OCI-LY7 (cell line): ENCODE measurements at regions not wholly inside any gene's neighbourhood (a gene's known extent, or its start where the extent isn't known, plus 50 kb on each side); places are given as distances from the start of the nearest gene placed in this dataset.

Experiments used
- BruUV-seq: library from RNA; stranded (reverse); fragments of 400-500 nt; replicated peaks from 2 replicates; lab custom pipeline; 2021; lab: Mats Ljungman, UMichigan
- CTCF ChIA-PET: fragments of 300-600 bp; sonication (Branson Sonifier 250); formaldehyde crosslinking; loops from one replicate; lab custom pipeline; 2022; ENCODE audit warnings: antibody characterized with exemption; ENCODE audit not compliant: unreplicated experiment; lab: Charles Lee
- POLR2A ChIA-PET: fragments of 300-600 bp; sonication (Branson Sonifier 250); formaldehyde crosslinking; loops from one replicate; lab custom pipeline; 2022; ENCODE audit warnings: antibody characterized with exemption; lab: Charles Lee
- DNase-seq: peaks from one replicate; pipeline ENCODE4 v3.0.0-alpha.2; 2015; ENCODE audit warnings: low spot score
- H2AFZ ChIP-seq: fragments of 200-600 bp; sonication (generic), shearing (Covaris generic); 2 replicates; pipeline ENCODE4 v1.6.1; 2014; ENCODE audit warnings: mild to moderate bottlenecking, antibody characterized with exemption, low read length, moderate library complexity
- H3K27ac ChIP-seq: fragments of 200-600 bp; sonication (generic); 2 replicates; pipeline ENCODE4 v1.5.1; 2014; ENCODE audit warnings: mixed run types, low read depth, mild to moderate bottlenecking, moderate library complexity, low read length, inconsistent platforms; ENCODE audit not compliant: poor library complexity, severe bottlenecking
- H3K36me3 ChIP-seq: fragments of 200-600 bp; sonication (generic); 2 replicates; pipeline ENCODE4 v1.6.1; 2014; ENCODE audit warnings: mild to moderate bottlenecking, antibody characterized with exemption, low read length, moderate library complexity, mixed read lengths; ENCODE audit not compliant: insufficient read depth
- H3K4me1 ChIP-seq: fragments of 200-600 bp; sonication (generic); 2 replicates; pipeline ENCODE4 v1.5.1; 2014; ENCODE audit warnings: mild to moderate bottlenecking, low read length; ENCODE audit not compliant: insufficient read depth, poor library complexity, severe bottlenecking
- H3K4me2 ChIP-seq: fragments of 200-600 bp; sonication (generic); 2 replicates; pipeline ENCODE4 v1.6.1; 2014; ENCODE audit warnings: mild to moderate bottlenecking, low read length
- H3K4me3 ChIP-seq: fragments of 200-600 bp; sonication (generic); 2 replicates; pipeline ENCODE4 v1.5.1; 2014; ENCODE audit warnings: mild to moderate bottlenecking, low read depth, low read length; ENCODE audit not compliant: poor library complexity, severe bottlenecking
- H3K79me2 ChIP-seq: fragments of 200-600 bp; sonication (generic); 2 replicates; pipeline ENCODE4 v1.6.1; 2016; ENCODE audit warnings: low read depth, mild to moderate bottlenecking, low read length, moderate library complexity, mixed read lengths; ENCODE audit not compliant: insufficient read depth
- H3K9me2 ChIP-seq: fragments of 200-600 bp; sonication (generic); 2 replicates; pipeline ENCODE4 v1.6.1; 2016; ENCODE audit warnings: mild to moderate bottlenecking, low read length, mixed read lengths; ENCODE audit not compliant: insufficient read depth
- H3K9me3 ChIP-seq: fragments of 200-600 bp; sonication (generic); 2 replicates; pipeline ENCODE4 v1.6.1; 2014; ENCODE audit warnings: mild to moderate bottlenecking, mixed run types, low read length, mixed read lengths
- H4K20me1 ChIP-seq: fragments of 200-600 bp; sonication (generic); 2 replicates; pipeline ENCODE4 v1.6.1; 2014; ENCODE audit warnings: mild to moderate bottlenecking, antibody characterized with exemption, low read length, moderate library complexity, mixed read lengths; ENCODE audit not compliant: insufficient read depth
- CTCF ChIP-seq: fragments of 200-600 bp; sonication (generic); conservative IDR thresholded peaks from 2 replicates; pipeline ENCODE4 v1.5.1; 2014; ENCODE audit warnings: mild to moderate bottlenecking, antibody characterized with exemption, low read length, moderate library complexity, mixed read lengths
- EZH2phosphoT487 ChIP-seq: fragments of 200-600 bp; sonication (generic); IDR thresholded peaks from 2 replicates; pipeline ENCODE4 v1.6.1; 2018; ENCODE audit warnings: low read depth, borderline replicate concordance, mild to moderate bottlenecking, mixed run types, antibody characterized with exemption, low read length, moderate library complexity, mixed read lengths
- intact Hi-C: fragments of 100-400 bp; cut with micrococcal nuclease; formaldehyde crosslinking; loops from one replicate; pipeline ENCODE4 v1.10.0; 2022; ENCODE audit not compliant: unreplicated experiment

DNA sequence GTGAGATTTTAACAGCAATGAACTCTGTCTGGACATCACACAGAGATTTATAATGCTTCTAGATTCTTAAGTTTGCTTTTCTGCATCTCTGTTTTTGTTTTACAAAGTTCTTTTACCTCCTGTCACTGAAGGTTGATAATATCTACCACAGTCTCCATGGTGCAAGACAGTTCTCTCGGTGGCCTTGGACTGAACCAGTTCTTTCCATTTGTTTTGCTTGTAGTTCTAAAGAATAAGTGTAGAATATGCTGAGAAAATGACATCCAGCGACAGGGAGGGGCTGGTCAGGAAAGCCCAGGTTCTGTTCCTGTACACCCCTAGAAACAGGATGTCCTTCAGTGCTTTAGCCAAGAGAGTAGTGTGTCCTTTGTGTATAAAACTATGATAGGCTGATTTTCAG is 1079.5 kb upstream of the INTU start:
- Histone ChIP-seq H3K9me2 (no peaks in the 10 kb centered on the region), H4K20me1 (no peaks in the 10 kb centered on the region), H3K4me3 (no peak overlapping the region), H3K36me3 (no peaks in the 10 kb centered on the region), H3K4me2 (no peak overlapping the region), H3K27ac (no peak overlapping the region), H3K79me2 (no peaks in the 10 kb centered on the region), H3K4me1 (no peaks in the 10 kb centered on the region), H2AFZ (no peak overlapping the region), H3K9me3 (no peaks in the 10 kb centered on the region)
- TF ChIP-seq CTCF: no peak
- no peak for TF ChIP-seq EZH2phosphoT487
- DNase-seq: no peak
- no TSS peak for BruUV-seq
- ChIA-PET CTCF (no interaction called here), POLR2A (interaction anchor here (1.4 to 1.5 kb wide), 2 partner anchors 8 to 18 kb away, joined by 3 to 4 read pairs; no protein-coding TSS in a partner anchor)
- intact Hi-C loops: no loop called here

- DNase-seq: no peak
- Histone ChIP-seq H3K9me3 (no peaks in the 10 kb centered on the region), H3K36me3 (no peaks in the 10 kb centered on the region), H3K4me1 (no peaks in the 10 kb centered on the region), H3K27ac (no peak overlapping the region), H3K4me3 (no peak overlapping the region), H3K79me2 (no peaks in the 10 kb centered on the region), H2AFZ (no peak overlapping the region), H3K9me2 (no peaks in the 10 kb centered on the region), H3K4me2 (no peak overlapping the region), H4K20me1 (no peaks in the 10 kb centered on the region)
- BruUV-seq: no TSS peak
- TF ChIP-seq EZH2phosphoT487: no peak
- TF ChIP-seq CTCF: no peak
- intact Hi-C loops: no loop called here
- CTCF ChIA-PET: no interaction called here
- POLR2A ChIA-PET: no interaction called here
Observed at GRCh38 chr4:126558596-126558995, 1074.2 kb upstream of the INTU start.

- Histone ChIP-seq H3K4me2 (no peak overlapping the region), H3K4me3 (no peak overlapping the region), H3K9me3 (no peaks in the 10 kb centered on the region), H4K20me1 (no peaks in the 10 kb centered on the region), H3K9me2 (no peaks in the 10 kb centered on the region), H3K36me3 (no peaks in the 10 kb centered on the region), H3K4me1 (no peaks in the 10 kb centered on the region), H3K27ac (no peak overlapping the region), H2AFZ (no peak overlapping the region), H3K79me2 (no peaks in the 10 kb centered on the region)
- CTCF ChIA-PET: no interaction called here
- BruUV-seq: no TSS peak
- intact Hi-C loops: no loop called here
- TF ChIP-seq CTCF: no peak
- no peak for TF ChIP-seq EZH2phosphoT487
- DNase-seq: no peak
- POLR2A ChIA-PET: no interaction called here
Observed at GRCh38 chr4:126559961-126560360, 1072.8 kb upstream of the INTU start.
